PC-9 (cell line): ENCODE measurements at regions not wholly inside any gene's neighbourhood (a gene's known extent, or its start where the extent isn't known, plus 50 kb on each side); places are given as distances from the start of the nearest gene placed in this dataset.

ENCODE experiments used
- BruUV-seq: library from RNA; stranded (reverse); fragments of 400-500 nt; replicated peaks from 2 replicates; lab custom pipeline; 2021; lab: Mats Ljungman, UMichigan
- CTCF ChIA-PET: fragments of 300-600 bp; sonication (Branson Sonifier 250); formaldehyde crosslinking; loops from one replicate; lab custom pipeline; 2022; ENCODE audit warnings: antibody characterized with exemption; lab: Charles Lee
- POLR2A ChIA-PET: fragments of 300-600 bp; sonication (Branson Sonifier 250); formaldehyde crosslinking; loops from one replicate; lab custom pipeline; 2022; ENCODE audit warnings: antibody characterized with exemption; ENCODE audit not compliant: unreplicated experiment; lab: Charles Lee
- DNase-seq, 2 experiments: peaks; one replicate each; pipeline versions ENCODE4 v3.0.0 to v3.0.0-alpha.2; 2015 to 2022; ENCODE audit warnings: mixed read lengths in 1 of 2
- H2AFZ ChIP-seq: fragments of 200-600 bp; sonication (generic); 2 replicates; pipeline ENCODE4 v1.8.1; 2017; ENCODE audit warnings: antibody characterized with exemption
- H3F3A ChIP-seq: fragments of 200-600 bp; sonication (generic); 2 replicates; pipeline ENCODE4 v1.8.1; 2017; ENCODE audit warnings: antibody characterized with exemption, mild to moderate bottlenecking, low read depth; ENCODE audit not compliant: insufficient read depth
- H3K27ac ChIP-seq: fragments of 200-600 bp; sonication (generic); 2 replicates; pipeline ENCODE4 v1.6.1; 2016; ENCODE audit warnings: mixed run types
- H3K27me3 ChIP-seq: fragments of 200-600 bp; sonication (generic); 2 replicates; pipeline ENCODE4 v1.6.1; 2016; ENCODE audit warnings: low read depth, mixed run types; ENCODE audit not compliant: insufficient read depth
- H3K36me3 ChIP-seq: fragments of 200-600 bp; sonication (generic); 2 replicates; pipeline ENCODE4 v1.6.1; 2016; ENCODE audit warnings: low read depth, mixed run types
- H3K4me1 ChIP-seq: fragments of 200-600 bp; sonication (generic); replicated peaks from 2 replicates; pipeline ENCODE4 v1.6.1; 2016; ENCODE audit warnings: mixed run types; ENCODE audit not compliant: insufficient read depth
- H3K4me2 ChIP-seq: fragments of 200-600 bp; sonication (generic); 2 replicates; pipeline ENCODE4 v1.6.1; 2017; ENCODE audit warnings: mixed run types
- H3K4me3 ChIP-seq: fragments of 200-600 bp; sonication (generic); 2 replicates; pipeline ENCODE4 v1.6.1; 2016; ENCODE audit warnings: mixed run types
- H3K79me2 ChIP-seq: fragments of 200-600 bp; sonication (generic); 2 replicates; pipeline ENCODE4 v1.6.1; 2017; ENCODE audit warnings: low read depth, mixed run types
- H3K9me2 ChIP-seq: fragments of 200-600 bp; sonication (generic); 2 replicates; pipeline ENCODE4 v1.8.1; 2017; ENCODE audit warnings: mild to moderate bottlenecking; ENCODE audit not compliant: insufficient read depth
- H3K9me3 ChIP-seq: fragments of 200-600 bp; sonication (generic); 2 replicates; pipeline ENCODE4 v1.8.1; 2016; ENCODE audit warnings: low read depth; ENCODE audit not compliant: insufficient read depth
- H4K20me1 ChIP-seq: fragments of 200-600 bp; sonication (generic); 2 replicates; pipeline ENCODE4 v1.8.1; 2017; ENCODE audit not compliant: insufficient read depth
- CTCF ChIP-seq: fragments of 200-600 bp; sonication (generic); conservative IDR thresholded peaks from 2 replicates; pipeline ENCODE4 v1.6.1; 2017; ENCODE audit warnings: mixed run types, antibody characterized with exemption, mild to moderate bottlenecking, moderate library complexity
- EZH2 ChIP-seq: fragments of 200-600 bp; sonication (generic); IDR thresholded peaks from 2 replicates; pipeline ENCODE4 v1.8.0; 2017; ENCODE audit warnings: antibody characterized with exemption, low read depth
- intact Hi-C: fragments of 100-400 bp; cut with micrococcal nuclease; formaldehyde crosslinking; loops from one replicate; pipeline ENCODE4 v1.10.0; 2022; ENCODE audit not compliant: unreplicated experiment

- Histone ChIP-seq H3K79me2 (no peaks in the 10 kb centered on the region), H3F3A (no peaks in the 10 kb centered on the region), H3K4me2 (no peak overlapping the region), H2AFZ (no peak overlapping the region), H3K27ac (no peak overlapping the region), H3K4me3 (no peak overlapping the region), H3K27me3 (no peaks in the 10 kb centered on the region), H4K20me1 (no peaks in the 10 kb centered on the region), H3K9me2 (no peaks in the 10 kb centered on the region), H3K9me3 (0 out of 2 replicates have a peak, but pooled peaks cover under 1% of the 10 kb centered on the region), H3K4me1 (no peaks in the 10 kb centered on the region), H3K36me3 (no peaks in the 10 kb centered on the region)
- no peak for DNase-seq
- TF ChIP-seq CTCF: no peak
- no peak for TF ChIP-seq EZH2
- POLR2A ChIA-PET: no interaction called here
- BruUV-seq: no TSS peak
- intact Hi-C loops: no loop called here
- CTCF ChIA-PET: no interaction called here
Observed at GRCh38 chr1:199218065-199218464, 579.2 kb downstream of the PTPRC start.

GRCh38 chr1:199218533-199218932 is 579.7 kb downstream of the PTPRC start:
- Histone ChIP-seq H3K4me3 (no peak overlapping the region), H3K4me2 (no peak overlapping the region), H4K20me1 (no peaks in the 10 kb centered on the region), H3K27me3 (no peaks in the 10 kb centered on the region), H3K4me1 (no peaks in the 10 kb centered on the region), H3K9me3 (0 out of 2 replicates have a peak, but pooled peaks cover 5% of the 10 kb centered on the region), H3K27ac (no peak overlapping the region), H3K79me2 (no peaks in the 10 kb centered on the region), H3F3A (no peaks in the 10 kb centered on the region), H2AFZ (no peak overlapping the region), H3K36me3 (no peaks in the 10 kb centered on the region), H3K9me2 (no peaks in the 10 kb centered on the region)
- no peak for DNase-seq
- CTCF ChIA-PET: no interaction called here
- no TSS peak for BruUV-seq
- intact Hi-C loops: no loop called here
- TF ChIP-seq CTCF (no peak), EZH2 (no peak)
- POLR2A ChIA-PET: no interaction called here

- H2AFZ ChIP-seq: no peak overlapping the region
- ChIA-PET CTCF (no interaction called here), POLR2A (no interaction called here)
- no peak overlapping the region for H3K4me3 ChIP-seq
- H3K36me3 ChIP-seq: no peaks in the 10 kb centered on the region
- 0 out of 2 replicates have a peak, but pooled peaks cover 5% of the 10 kb centered on the region for H3K9me3 ChIP-seq
- BruUV-seq: no TSS peak
- H3K79me2 ChIP-seq: no peaks in the 10 kb centered on the region
- H3K27ac ChIP-seq: no peak overlapping the region
- H4K20me1 ChIP-seq: no peaks in the 10 kb centered on the region
- H3K4me1 ChIP-seq: no peaks in the 10 kb centered on the region
- no peak for TF ChIP-seq EZH2
- TF ChIP-seq CTCF: no peak
- no peak for DNase-seq
- H3K9me2 ChIP-seq: no peaks in the 10 kb centered on the region
- no peaks in the 10 kb centered on the region for H3K27me3 ChIP-seq
- intact Hi-C loops: no loop called here
- H3K4me2 ChIP-seq: no peak overlapping the region
- no peaks in the 10 kb centered on the region for H3F3A ChIP-seq
Observed at GRCh38 chr1:199220031-199220430, 581.2 kb downstream of the PTPRC start.
